NCI-H226 (cell line): ENCODE measurements at regions not wholly inside any gene's neighbourhood (a gene's known extent, or its start where the extent isn't known, plus 50 kb on each side); places are given as distances from the start of the nearest gene placed in this dataset.
"Not testable (repeated sequence)": the region's sequence is repeated elsewhere in the genome, so short reads cannot be mapped to it uniquely, and the experiment has no call there.

Experiments used
- DNase-seq: peaks from one replicate; pipeline ENCODE4 v3.0.0-alpha.2; 2015

- no peak for DNase-seq
Measured at GRCh38 chr6:11885159-11885558, 106.6 kb upstream of the ADTRP start.

DNA sequence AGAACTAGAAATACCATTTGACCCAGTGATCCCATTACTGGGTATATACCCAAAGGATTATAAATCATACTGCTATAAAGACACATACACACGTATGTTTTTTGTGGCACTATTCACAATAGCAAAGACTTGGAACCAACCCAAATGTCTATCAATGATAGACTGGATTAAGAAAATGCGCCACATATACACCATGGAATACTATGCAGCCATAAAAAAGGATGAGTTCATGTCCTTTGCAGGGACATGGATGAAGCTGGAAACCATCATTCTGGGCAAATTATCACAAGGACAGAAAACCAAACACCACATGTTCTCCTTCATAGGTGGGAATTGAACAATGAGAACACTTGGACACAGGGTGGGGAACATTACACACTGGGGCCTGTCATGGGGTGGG is 104.9 kb upstream of the ADTRP start:
- DNase-seq = not testable (repeated sequence)

DNA sequence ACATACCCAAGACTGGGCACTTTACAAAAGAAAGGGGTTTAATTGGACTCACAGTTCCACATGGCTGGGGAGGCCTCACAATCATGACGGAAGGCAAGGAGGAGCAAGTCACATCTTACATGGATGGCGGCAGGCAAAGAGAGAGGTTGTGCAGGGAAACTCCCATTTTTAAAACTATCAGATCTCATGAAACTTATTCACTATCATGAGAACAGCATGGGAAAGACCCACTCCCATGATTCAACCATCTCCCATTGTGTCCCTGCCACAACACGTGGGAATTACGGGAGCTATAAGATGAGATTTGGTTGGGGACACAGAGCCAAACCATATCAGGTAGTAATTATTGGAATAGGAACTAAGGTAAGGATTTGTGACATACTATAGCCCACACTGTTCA is 101.6 kb upstream of the ADTRP start:
- DNase-seq = not testable (repeated sequence)

GRCh38 chr6:11878735-11879134 is 100.1 kb upstream of the ADTRP start:
- DNase-seq = no peak

GRCh38 chr6:11878029-11878428 is 99.4 kb upstream of the ADTRP start:
- DNase-seq = no peak

DNA sequence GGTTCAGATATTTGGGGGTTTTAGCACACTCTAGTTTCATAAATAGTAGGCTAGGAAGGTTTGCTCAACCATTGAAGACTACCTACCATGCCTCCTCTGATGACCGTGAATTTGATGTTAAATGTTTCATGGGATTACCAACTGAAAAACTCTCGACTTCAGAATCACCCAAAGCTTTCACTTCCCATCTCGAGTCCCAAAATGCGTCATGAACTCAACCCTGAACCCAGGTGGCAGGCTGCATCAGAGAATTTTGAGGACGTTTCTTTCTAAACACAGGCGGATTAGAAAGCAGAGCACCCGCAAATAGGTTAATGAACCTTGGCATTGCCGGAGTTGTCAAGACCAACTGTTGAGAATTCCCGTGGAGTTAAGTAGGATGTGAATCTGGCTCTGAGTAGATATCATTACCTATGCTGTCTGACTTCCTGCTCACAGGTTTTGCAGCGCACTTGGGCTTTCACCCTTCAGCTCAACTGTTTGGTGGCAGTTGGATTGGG is 98.4 kb upstream of the ADTRP start:
- DNase-seq = no peak

DNA sequence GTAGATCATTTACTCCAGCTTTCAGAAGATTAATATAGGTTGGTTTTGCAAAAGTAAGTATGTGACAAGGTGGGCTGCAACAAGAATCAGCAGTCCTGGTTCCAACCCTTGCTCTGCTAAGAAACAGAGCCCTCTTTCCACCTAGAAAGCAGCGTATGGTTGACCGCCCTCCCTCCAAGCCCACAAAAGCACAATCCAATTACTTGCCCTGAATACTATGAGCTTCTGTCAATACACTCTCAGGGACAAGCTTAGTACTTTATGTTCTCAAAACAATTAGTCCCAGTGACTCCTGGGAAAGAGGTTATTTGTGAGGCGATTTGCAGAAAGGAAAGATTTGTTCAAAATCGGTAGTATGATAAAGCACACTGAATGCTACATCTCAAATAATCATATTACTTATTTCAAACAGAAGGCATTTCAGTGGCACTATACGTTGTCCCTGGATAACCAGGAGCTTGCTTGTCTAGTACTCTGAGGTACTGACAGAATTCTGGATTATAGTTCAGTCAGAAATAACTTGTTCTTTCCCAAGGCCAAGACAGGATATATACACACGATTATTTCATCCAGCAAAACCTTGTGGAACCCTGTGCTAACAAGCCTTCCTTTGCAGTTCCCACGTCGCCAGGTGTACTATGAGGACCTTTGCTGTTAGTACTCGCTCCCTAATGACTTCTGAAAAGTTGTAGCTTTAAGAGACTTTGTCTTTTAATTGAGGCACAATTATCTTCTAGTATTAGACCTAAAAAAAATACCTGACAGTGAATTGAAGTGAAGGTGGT is 96.9 kb upstream of the ADTRP start:
- DNase-seq = no peak

DNA sequence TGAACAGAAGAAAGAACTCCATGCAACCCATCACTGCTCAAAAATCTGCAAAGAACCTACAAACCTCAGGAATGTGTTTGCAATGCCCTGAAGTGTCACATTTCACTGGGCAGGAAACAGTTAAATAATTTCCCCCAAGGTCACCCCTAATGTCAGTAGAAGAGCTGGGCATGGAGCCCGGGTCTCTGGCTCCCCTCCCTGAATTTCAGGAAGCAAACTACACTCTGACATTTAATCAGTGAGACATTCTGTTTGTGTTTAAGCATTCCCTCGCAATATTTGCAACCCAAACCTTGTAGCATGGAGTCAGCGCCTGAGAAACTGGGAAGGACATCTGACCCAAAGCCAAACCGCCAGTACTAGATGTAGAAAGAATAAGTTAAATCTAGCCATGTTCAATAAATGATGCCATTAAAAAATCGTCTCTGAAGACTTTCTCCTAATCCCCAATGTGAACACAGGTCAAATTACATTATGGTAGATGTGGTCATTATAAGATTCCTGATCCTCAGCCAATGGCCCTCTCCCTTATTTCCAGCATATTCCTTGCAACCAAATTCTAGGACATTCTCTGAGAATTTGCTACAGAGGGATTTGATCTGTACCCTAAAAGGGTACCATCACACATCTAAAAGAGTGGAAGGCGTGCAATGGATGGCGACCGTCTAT is 91.2 kb upstream of the ADTRP start:
- DNase-seq = peak; percentile 17

- no peak for DNase-seq
Measured at GRCh38 chr6:11868392-11868791, 89.8 kb upstream of the ADTRP start.

DNA sequence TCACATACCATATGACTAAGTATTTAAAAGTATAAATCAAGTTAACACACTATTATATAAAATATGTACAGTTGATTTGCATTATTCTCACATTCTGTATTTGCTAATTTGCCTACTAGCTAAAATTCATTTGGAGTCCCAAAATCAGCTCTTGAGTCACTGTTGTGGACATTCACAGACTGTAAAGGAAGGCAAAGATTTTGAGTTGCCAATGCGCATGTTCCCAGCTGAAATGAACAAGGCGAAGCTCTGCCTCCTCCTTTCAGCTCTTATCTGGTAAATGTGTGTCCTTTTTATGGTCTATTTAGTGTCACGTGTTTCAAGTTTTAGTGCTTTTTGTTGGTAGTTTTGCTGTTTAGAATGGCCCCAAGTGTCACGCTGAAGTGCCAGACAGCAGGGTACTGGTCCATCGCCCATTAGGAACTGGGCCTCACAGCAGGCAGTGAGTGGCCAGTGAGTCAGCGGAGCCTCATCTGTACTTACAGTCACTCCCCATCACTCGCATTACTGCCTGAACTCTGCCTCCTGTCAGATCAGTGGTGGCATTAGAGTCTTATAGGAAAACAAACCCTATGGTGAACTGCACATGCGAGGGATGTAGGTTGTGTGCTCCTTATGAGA is 87.2 kb upstream of the ADTRP start:
- DNase-seq = peak; percentile 12

DNA sequence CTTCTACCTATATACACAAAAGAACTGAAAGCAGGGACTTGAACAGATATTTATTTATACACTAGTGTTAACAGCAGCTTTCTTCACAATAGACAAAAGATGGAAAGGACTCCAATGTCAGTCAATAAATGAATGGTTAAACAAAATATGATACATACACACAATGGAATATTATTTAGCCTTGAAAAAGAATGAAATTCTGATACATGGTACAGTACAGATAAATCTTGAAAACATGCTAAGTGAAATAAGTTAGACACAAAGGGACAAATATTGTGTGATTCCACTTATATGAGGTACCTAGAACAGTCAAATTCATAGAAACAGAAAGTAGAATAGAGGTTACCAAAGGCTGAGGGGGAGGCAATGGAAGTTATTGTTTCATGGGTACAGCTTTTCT is 79.8 kb upstream of the ADTRP start:
- DNase-seq = no peak

DNA sequence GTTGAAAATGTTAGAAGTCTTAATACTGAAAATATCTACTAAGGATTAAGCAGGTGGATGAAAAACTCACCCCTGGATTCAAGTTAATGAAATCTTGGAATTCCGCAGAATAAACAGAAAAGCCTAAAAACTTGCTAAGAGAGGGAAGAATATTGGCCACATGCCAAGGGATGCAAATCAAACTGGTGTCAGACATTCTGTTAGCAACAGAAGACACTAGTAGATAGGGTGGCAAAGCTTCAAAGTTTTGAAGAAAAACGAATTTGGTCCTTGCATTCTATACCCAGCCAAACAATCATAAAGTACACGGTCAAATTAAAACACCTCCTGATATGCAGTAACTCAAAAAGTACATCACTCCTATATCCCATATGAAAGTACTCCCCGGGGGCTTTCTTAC is 77.1 kb upstream of the ADTRP start:
- DNase-seq = no peak

GRCh38 chr6:11854408-11855165 is 76.0 kb upstream of the ADTRP start:
- DNase-seq = peak; percentile 77

DNA sequence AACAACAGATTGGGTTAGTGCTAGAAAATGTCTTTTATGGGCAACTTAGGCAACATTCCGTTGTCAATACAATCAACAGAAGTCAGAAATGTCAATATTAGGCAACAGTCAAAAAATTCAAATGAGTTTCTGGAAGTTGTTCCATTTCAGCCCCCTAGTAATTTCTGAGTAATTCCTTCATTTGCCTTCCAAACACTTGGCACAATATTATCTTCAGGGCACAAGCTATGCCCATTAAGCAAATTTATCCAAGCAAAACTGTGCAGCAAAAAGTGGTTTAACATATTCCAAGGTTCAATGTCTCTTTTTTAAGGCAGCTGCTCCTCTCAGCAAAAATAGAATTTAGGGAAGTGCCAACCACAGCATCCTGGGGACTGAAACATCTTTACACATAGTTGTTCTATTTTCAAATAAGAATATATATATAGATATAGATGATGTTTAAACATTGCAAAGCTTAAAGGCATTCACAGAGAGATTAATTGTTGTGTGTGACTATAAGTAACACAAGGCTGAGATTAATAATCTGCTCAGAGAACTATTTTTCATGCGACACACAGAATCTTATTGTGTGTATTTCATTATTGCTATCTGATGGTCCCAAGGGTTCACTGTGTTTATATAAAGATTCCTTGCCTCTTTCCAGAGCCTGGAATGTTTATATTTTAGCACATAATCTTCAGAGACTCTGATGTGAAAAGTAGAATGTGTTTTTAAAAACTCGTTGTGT is 75.2 kb upstream of the ADTRP start:
- DNase-seq = no peak

DNA sequence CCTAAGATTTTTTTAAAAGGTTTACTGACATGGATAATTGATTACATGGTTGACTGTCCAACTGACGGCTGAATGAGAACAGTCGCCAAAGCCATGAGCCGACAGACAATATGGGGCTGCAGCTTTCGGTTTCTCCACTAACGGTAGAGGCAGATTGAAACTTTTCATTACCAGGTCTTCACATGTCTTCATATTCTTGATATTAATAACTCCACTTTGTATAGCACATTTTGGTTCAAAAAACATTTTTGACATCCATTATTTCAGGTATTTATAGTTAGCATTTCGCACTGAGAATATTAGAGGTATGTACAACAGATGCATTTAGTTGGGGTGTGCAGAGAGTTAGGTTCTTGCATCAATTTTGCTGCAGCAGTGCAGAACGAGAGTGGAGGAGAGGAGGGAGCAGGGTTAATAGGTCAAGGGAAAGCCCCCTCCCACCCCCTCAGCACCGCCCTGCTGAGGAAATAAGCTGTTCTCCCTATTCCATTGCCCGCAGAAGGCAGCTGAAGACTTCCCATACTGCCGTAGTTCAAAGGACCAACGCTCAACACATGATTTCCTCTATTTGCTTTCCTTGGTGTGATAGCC is 73.6 kb upstream of the ADTRP start:
- no peak for DNase-seq

- DNase-seq = peak; percentile 96
Measured at GRCh38 chr6:11851387-11851786, 72.8 kb upstream of the ADTRP start.

DNA sequence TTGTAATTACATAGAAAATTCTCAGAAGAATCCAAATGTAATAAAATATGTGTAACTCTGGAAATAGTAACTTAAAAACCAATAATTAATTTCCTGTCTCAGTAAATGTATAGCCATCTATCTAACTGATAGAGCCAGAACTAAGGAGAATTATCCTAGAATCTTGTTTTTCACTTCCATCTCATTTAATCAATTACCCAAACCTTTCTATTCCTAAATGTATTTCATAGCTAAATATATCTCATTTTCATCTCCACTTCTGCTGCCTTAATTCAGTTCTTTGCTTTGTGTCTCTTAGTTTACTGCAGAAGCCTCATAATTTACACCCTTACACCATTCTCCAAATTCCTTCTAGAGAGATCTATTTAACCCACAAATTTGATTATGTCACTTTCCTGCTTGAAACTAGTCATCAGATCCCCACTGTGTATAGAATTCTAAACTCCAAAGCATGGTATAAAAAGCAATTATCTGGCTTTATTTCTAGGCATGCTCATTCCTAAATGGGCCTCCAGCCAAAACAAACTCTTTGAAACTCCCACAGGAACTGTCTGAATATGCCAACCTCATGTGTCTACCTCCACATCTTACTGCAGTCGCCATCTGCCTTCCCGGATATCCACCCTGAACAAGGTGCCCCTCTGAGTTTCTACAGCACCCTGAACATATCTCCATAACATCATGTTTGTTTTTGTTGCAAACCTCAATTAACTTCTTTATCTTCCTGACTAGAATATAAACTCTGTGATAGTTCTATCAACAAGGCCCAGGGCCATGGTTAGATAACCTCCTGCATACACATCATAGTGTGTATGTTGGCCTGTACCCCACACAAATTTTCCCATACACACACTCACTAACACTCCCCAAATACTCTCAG is 70.5 kb upstream of the ADTRP start:
- DNase-seq = peak; percentile 71

GRCh38 chr6:11848346-11848651 is 69.7 kb upstream of the ADTRP start:
- no peak for DNase-seq

GRCh38 chr6:11847515-11848345 is 69.1 kb upstream of the ADTRP start:
- no peak for DNase-seq

DNA sequence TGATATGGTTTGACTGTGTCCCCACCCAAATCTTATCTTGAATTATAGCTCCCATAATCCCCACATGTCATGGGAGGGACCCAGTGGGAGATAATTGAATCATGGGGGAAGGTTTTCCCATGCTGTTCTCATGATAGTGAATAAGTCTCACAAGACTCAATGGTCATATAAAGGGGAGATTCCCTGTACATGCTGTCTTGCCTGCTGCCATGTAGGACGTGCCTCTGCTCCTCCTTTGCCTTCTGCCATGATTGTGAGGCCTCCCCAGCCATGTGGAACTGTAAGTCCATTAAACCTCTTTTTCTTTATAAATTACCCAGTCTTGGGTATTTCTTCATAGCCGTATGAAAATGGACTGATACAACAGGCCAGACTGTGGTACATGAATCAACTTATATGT is 68.5 kb upstream of the ADTRP start:
- not testable (repeated sequence) for DNase-seq
